ENCODE measurements at regions not wholly inside any gene's neighbourhood (a gene's known extent, or its start where the extent isn't known, plus 50 kb on each side); places are given as distances from the start of the nearest gene placed in this dataset.

GRCh38 chr6:81373414-81373813, 379.1 kb downstream of the TENT5A start:
- TF ChIP-seq CTCF (IDR thresholded peaks at IDR 0.05) (no peak), POLR2A (IDR thresholded peaks at IDR 0.05) (no peak)
